Epithelial cell of proximal tubule (primary cell): ENCODE measurements at regions not wholly inside any gene's neighbourhood (a gene's known extent, or its start where the extent isn't known, plus 50 kb on each side); places are given as distances from the start of the nearest gene placed in this dataset.
A peak's percentile ranks its signal among the peaks of the same experiment; 100 is the strongest.

Source experiments
- DNase-seq: peaks from one replicate; pipeline ENCODE4 v3.0.0-alpha.2; 2011; ENCODE audit warnings: low read depth
- H3K4me3 ChIP-seq: 2 replicates; pipeline ENCODE4 v1.5.1; 2011; ENCODE audit warnings: low read depth, mild to moderate bottlenecking, low read length
- CTCF ChIP-seq: conservative IDR thresholded peaks from 2 replicates; pipeline ENCODE4 v1.5.1; 2012; ENCODE audit warnings: low read depth, mild to moderate bottlenecking, low read length

- TF ChIP-seq CTCF, result no peak
- H3K4me3 ChIP-seq, result no peak overlapping the region
- no peak for DNase-seq
Observed at GRCh38 chr3:167884481-167884880, 149.0 kb downstream of the SERPINI1 start.

- no peak overlapping the region for H3K4me3 ChIP-seq
- no peak for TF ChIP-seq CTCF
- no peak for DNase-seq
Observed at GRCh38 chr3:167883452-167883851, 147.9 kb downstream of the SERPINI1 start.

GRCh38 chr3:167882057-167882667, 146.6 kb downstream of the SERPINI1 start:
- peak; percentile 18 for DNase-seq

GRCh38 chr3:167880183-167880582, 144.7 kb downstream of the SERPINI1 start:
- TF ChIP-seq CTCF, result no peak
- H3K4me3 ChIP-seq, result no peak overlapping the region
- no peak for DNase-seq

More at GRCh38 chr3:167882057-167882667, 146.6 kb downstream of the SERPINI1 start:
- peak; percentile 61 for TF ChIP-seq CTCF
- H3K4me3 ChIP-seq, result no peak overlapping the region

GRCh38 chr3:167876620-167877281, 141.2 kb downstream of the SERPINI1 start:
- TF ChIP-seq CTCF, result no peak
- peak; percentile 6 for DNase-seq
- no peak overlapping the region for H3K4me3 ChIP-seq
